GM23338 (cell line): ENCODE measurements at regions not wholly inside any gene's neighbourhood (a gene's known extent, or its start where the extent isn't known, plus 50 kb on each side); places are given as distances from the start of the nearest gene placed in this dataset.

Experiments
- ATAC-seq: fragments of 200-7000 bp; cut with Tn5 transposase; 3 replicates; pipeline ENCODE4 v1.9.1; 2020
- DNase-seq: peaks from one replicate; pipeline ENCODE4 v3.0.0-alpha.2; 2015; ENCODE audit warnings: low spot score
- H2AFZ ChIP-seq: fragments of 200-600 bp; sonication (generic); 2 replicates; pipeline ENCODE4 v1.8.0; 2016; ENCODE audit warnings: antibody characterized with exemption, mild to moderate bottlenecking, moderate library complexity
- H3F3A ChIP-seq: fragments of 200-600 bp; sonication (generic); replicated peaks from 2 replicates; pipeline ENCODE4 v1.8.0; 2017; ENCODE audit warnings: antibody characterized with exemption, mixed run types, low read depth
- H3K27ac ChIP-seq: fragments of 200-600 bp; sonication (generic); 2 replicates; pipeline ENCODE4 v1.6.1; 2016; ENCODE audit warnings: low read depth
- H3K27me3 ChIP-seq: fragments of 200-600 bp; sonication (generic); 2 replicates; pipeline ENCODE4 v1.8.0; 2016; ENCODE audit warnings: mild to moderate bottlenecking, mixed run types, moderate library complexity; ENCODE audit not compliant: insufficient read depth
- H3K36me3 ChIP-seq: fragments of 200-600 bp; sonication (generic); 2 replicates; pipeline ENCODE4 v1.8.0; 2016; ENCODE audit warnings: mild to moderate bottlenecking; ENCODE audit not compliant: insufficient read depth
- H3K4me1 ChIP-seq: fragments of 200-600 bp; sonication (generic); 2 replicates; pipeline ENCODE4 v1.8.0; 2016; ENCODE audit warnings: mild to moderate bottlenecking, moderate library complexity; ENCODE audit not compliant: insufficient read depth
- H3K4me2 ChIP-seq: fragments of 200-600 bp; sonication (generic); 2 replicates; pipeline ENCODE4 v1.7.1; 2017; ENCODE audit warnings: mixed run types
- H3K4me3 ChIP-seq: fragments of 200-600 bp; sonication (generic); 2 replicates; pipeline ENCODE4 v1.6.1; 2016; ENCODE audit warnings: mixed run types
- H3K79me2 ChIP-seq: fragments of 200-600 bp; sonication (generic); replicated peaks from 2 replicates; pipeline ENCODE4 v1.8.0; 2017; ENCODE audit warnings: mild to moderate bottlenecking; ENCODE audit not compliant: insufficient read depth
- H3K9me2 ChIP-seq: fragments of 200-600 bp; sonication (generic); 2 replicates; pipeline ENCODE4 v1.8.0; 2017; ENCODE audit not compliant: insufficient read depth
- H4K20me1 ChIP-seq: fragments of 200-600 bp; sonication (generic); replicated peaks from 2 replicates; pipeline ENCODE4 v1.8.0; 2017; ENCODE audit warnings: mild to moderate bottlenecking; ENCODE audit not compliant: insufficient read depth
- H3K27ac Mint-ChIP-seq: 2 replicates; pipeline ENCODE4 v1.8.0; 2020; ENCODE audit warnings: inconsistent platforms, mild to moderate bottlenecking, moderate library complexity, mixed read lengths
- H3K27me3 Mint-ChIP-seq: 3 replicates; pipeline ENCODE4 v1.8.0; 2022; ENCODE audit warnings: low read depth, mild to moderate bottlenecking, moderate library complexity, mixed read lengths, inconsistent platforms; ENCODE audit not compliant: insufficient read depth, poor library complexity
- H3K36me3 Mint-ChIP-seq: 3 replicates; pipeline ENCODE4 v1.8.0; 2021; ENCODE audit warnings: low read depth, mild to moderate bottlenecking, inconsistent platforms, moderate library complexity, mixed read lengths
- H3K4me1 Mint-ChIP-seq: 3 replicates; pipeline ENCODE4 v1.8.0; 2020; ENCODE audit warnings: mild to moderate bottlenecking, inconsistent platforms, mixed read lengths
- H3K4me3 Mint-ChIP-seq: 3 replicates; pipeline ENCODE4 v1.8.0; 2021; ENCODE audit warnings: moderate library complexity, mild to moderate bottlenecking, inconsistent platforms, mixed read lengths
- H3K9me3 Mint-ChIP-seq: 3 replicates; pipeline ENCODE4 v1.8.0; 2020; ENCODE audit warnings: moderate library complexity, mild to moderate bottlenecking, inconsistent platforms, mixed read lengths
- CREB1 ChIP-seq: fragments of 250-450 bp; sonication (Bioruptor Pico); IDR thresholded peaks from 2 replicates; pipeline ENCODE4 v1.5.0; 2020; ENCODE audit warnings: low read depth, mild to moderate bottlenecking, moderate library complexity
- CTCF ChIP-seq, 2 experiments: fragments of 200-600 bp in 1 of 2; sonication (generic) in 1 of 2; conservative IDR thresholded peaks; 2 replicates each; pipeline versions ENCODE4 v1.5.1 to v1.6.1; 2016 to 2017; ENCODE audit warnings: antibody characterized with exemption in 2 of 2, low read depth in 2 of 2, mild to moderate bottlenecking in 2 of 2, moderate library complexity in 1 of 2
- EZH2 ChIP-seq: fragments of 200-600 bp; sonication (generic); IDR thresholded peaks from one replicate; pipeline ENCODE4 v1.8.0; 2017; ENCODE audit warnings: antibody characterized with exemption, mild to moderate bottlenecking, low read depth; ENCODE audit not compliant: unreplicated experiment
- EZH2phosphoT487 ChIP-seq: fragments of 200-600 bp; sonication (generic); IDR thresholded peaks from one replicate; pipeline ENCODE4 v1.8.1; 2018; ENCODE audit warnings: antibody characterized with exemption; ENCODE audit not compliant: unreplicated experiment
- JUNB ChIP-seq: IDR thresholded peaks from one replicate; pipeline ENCODE4 v1.6.1; 2016; ENCODE audit warnings: antibody characterized with exemption; ENCODE audit not compliant: unreplicated experiment
- POLR2AphosphoS5 ChIP-seq: IDR thresholded peaks from 2 replicates; pipeline ENCODE4 v1.6.1; 2016; ENCODE audit warnings: antibody characterized with exemption, low read depth
- REST ChIP-seq: IDR thresholded peaks from one replicate; pipeline ENCODE4 v1.6.1; 2018; ENCODE audit warnings: antibody characterized with exemption; ENCODE audit not compliant: unreplicated experiment
- STAT1 ChIP-seq: IDR thresholded peaks from one replicate; pipeline ENCODE4 v1.6.1; 2016; ENCODE audit warnings: antibody characterized with exemption; ENCODE audit not compliant: unreplicated experiment
- ZNF114 ChIP-seq: fragments of 250-450 bp; sonication (Bioruptor Pico); IDR thresholded peaks from 2 replicates; pipeline ENCODE4 v1.5.0; 2020; ENCODE audit warnings: mild to moderate bottlenecking, moderate library complexity
- ZNF331 ChIP-seq: fragments of 250-450 bp; sonication (Bioruptor Pico); IDR thresholded peaks from 2 replicates; pipeline ENCODE4 v1.5.0; 2020; ENCODE audit warnings: low read depth, mild to moderate bottlenecking, moderate library complexity
- ZNF462 ChIP-seq: fragments of 250-450 bp; sonication (Bioruptor Pico); IDR thresholded peaks from 2 replicates; pipeline ENCODE4 v1.5.0; 2020; ENCODE audit warnings: mild to moderate bottlenecking, moderate library complexity
- TF ChIP-seq, protein P1 (sequence below): IDR thresholded peaks from 2 replicates; pipeline ENCODE4 v1.6.1; 2016; ENCODE audit warnings: antibody characterized with exemption

DNA sequence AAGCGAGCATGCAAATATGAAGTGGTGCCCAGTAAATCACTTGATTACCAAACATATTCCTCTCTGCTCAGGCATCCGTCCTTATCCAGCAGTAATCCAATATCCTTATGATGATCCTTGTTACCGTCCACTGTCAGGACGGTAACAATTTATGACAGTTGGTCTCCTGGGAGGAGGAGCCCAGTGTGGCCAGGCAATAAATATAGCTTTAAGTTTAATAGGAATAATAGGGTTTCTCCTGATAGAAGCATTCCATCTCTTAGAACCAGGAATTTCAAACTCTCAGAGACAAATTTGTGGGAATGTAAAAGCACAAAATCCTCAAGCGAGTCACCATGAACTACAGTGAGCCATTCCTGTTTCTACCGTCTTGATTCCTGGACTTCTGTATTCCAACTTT is 171.2 kb upstream of the IL15 start:
- no peak overlapping the region for H2AFZ ChIP-seq
- no peaks in the 10 kb centered on the region for H3K27me3 Mint-ChIP-seq
- peaks cover 4% of the 10 kb centered on the region; the same call in 1 of the 2 replicates for H3K9me2 ChIP-seq
- H3K4me2 ChIP-seq, result no peak overlapping the region
- no peaks in the 10 kb centered on the region for H3F3A ChIP-seq
- no peak for ATAC-seq
- no peaks in the 10 kb centered on the region for H3K27me3 ChIP-seq
- H3K27ac ChIP-seq, result no peak overlapping the region
- no peak overlapping the region for H3K27ac Mint-ChIP-seq
- no peak for DNase-seq
- no peak overlapping the region for H3K4me3 Mint-ChIP-seq
- no peaks in the 10 kb centered on the region for H3K79me2 ChIP-seq
- H4K20me1 ChIP-seq, result no peaks in the 10 kb centered on the region
- H3K36me3 ChIP-seq, result no peaks in the 10 kb centered on the region
- no peaks in the 10 kb centered on the region for H3K9me3 Mint-ChIP-seq
- no peaks in the 10 kb centered on the region for H3K4me1 Mint-ChIP-seq
- H3K4me1 ChIP-seq, result no peaks in the 10 kb centered on the region
- H3K36me3 Mint-ChIP-seq, result no peaks in the 10 kb centered on the region
- H3K4me3 ChIP-seq, result no peak overlapping the region
- no peak for TF ChIP-seq STAT1
- TF ChIP-seq EZH2phosphoT487, result no peak
- TF ChIP-seq ZNF462, result no peak
- no peak for TF ChIP-seq POLR2AphosphoS5
- TF ChIP-seq CTCF (conservative IDR thresholded peaks at IDR 0.05; ENCODE audit: low read depth in 2 of 2), result no peak
- no peak for TF ChIP-seq REST
- TF ChIP-seq ZNF331 (CRISPR knock-in tag), result no peak
- TF ChIP-seq, protein P1, sequence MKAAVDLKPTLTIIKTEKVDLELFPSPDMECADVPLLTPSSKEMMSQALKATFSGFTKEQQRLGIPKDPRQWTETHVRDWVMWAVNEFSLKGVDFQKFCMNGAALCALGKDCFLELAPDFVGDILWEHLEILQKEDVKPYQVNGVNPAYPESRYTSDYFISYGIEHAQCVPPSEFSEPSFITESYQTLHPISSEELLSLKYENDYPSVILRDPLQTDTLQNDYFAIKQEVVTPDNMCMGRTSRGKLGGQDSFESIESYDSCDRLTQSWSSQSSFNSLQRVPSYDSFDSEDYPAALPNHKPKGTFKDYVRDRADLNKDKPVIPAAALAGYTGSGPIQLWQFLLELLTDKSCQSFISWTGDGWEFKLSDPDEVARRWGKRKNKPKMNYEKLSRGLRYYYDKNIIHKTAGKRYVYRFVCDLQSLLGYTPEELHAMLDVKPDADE, result no peak
- TF ChIP-seq JUNB, result no peak
- no peak for TF ChIP-seq EZH2
- no peak for TF ChIP-seq CREB1 (CRISPR knock-in tag)
- TF ChIP-seq ZNF114, result no peak
